ENCODE measurements at regions not wholly inside any gene's neighbourhood (a gene's known extent, or its start where the extent isn't known, plus 50 kb on each side); places are given as distances from the start of the nearest gene placed in this dataset.

DNA sequence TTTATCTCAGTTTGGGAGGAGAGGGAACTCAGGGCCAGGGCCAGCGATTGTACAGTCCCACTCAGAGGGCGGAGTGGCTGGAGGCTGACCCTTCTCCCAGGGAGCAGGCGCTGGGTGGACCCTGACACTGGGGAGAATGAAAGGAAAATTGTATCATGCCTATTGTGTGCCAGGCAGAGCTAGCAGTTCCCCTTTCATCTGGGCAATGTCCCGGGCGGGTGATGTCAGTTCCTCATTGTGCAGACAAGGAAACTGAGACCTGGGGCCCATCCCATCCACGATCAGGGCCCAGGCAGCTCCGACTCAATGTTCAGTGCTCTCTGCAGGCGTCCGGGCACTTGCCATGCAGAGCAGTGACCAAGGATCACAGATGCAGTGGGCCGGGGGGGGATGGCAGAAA is 101.9 kb upstream of the RTL1 start:
- TF ChIP-seq, protein P1, sequence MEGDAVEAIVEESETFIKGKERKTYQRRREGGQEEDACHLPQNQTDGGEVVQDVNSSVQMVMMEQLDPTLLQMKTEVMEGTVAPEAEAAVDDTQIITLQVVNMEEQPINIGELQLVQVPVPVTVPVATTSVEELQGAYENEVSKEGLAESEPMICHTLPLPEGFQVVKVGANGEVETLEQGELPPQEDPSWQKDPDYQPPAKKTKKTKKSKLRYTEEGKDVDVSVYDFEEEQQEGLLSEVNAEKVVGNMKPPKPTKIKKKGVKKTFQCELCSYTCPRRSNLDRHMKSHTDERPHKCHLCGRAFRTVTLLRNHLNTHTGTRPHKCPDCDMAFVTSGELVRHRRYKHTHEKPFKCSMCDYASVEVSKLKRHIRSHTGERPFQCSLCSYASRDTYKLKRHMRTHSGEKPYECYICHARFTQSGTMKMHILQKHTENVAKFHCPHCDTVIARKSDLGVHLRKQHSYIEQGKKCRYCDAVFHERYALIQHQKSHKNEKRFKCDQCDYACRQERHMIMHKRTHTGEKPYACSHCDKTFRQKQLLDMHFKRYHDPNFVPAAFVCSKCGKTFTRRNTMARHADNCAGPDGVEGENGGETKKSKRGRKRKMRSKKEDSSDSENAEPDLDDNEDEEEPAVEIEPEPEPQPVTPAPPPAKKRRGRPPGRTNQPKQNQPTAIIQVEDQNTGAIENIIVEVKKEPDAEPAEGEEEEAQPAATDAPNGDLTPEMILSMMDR (IDR thresholded peaks at IDR 0.05; ENCODE audit: insufficient read depth, low read length, poor library complexity, severe bottlenecking), result no peak
- no peak for TF ChIP-seq EZH2phosphoT487 (conservative IDR thresholded peaks at IDR 0.05; ENCODE audit: low read length)
